ENCODE measurements at regions not wholly inside any gene's neighbourhood (a gene's known extent, or its start where the extent isn't known, plus 50 kb on each side); places are given as distances from the start of the nearest gene placed in this dataset.

- TF ChIP-seq CTCF (IDR thresholded peaks at IDR 0.05) = no peak
- TF ChIP-seq EP300 (IDR thresholded peaks at IDR 0.05) = no peak
- TF ChIP-seq POLR2AphosphoS5 (IDR thresholded peaks at IDR 0.05) = no peak
Measured at GRCh38 chr5:118553662-118554061, 434.7 kb downstream of the DTWD2 start.
